ENCODE measurements at regions not wholly inside any gene's neighbourhood (a gene's known extent, or its start where the extent isn't known, plus 50 kb on each side); places are given as distances from the start of the nearest gene placed in this dataset.
"Not testable (repeated sequence)": the region's sequence is repeated elsewhere in the genome, so short reads cannot be mapped to it uniquely, and the experiment has no call there.

- ATAC-seq, result no peak
- DNase-seq, result no peak
- Histone ChIP-seq H3K9me3 (no peaks in the 10 kb centered on the region), H3K27me3 (no peaks in the 10 kb centered on the region), H3K4me3 (no peak overlapping the region), H3K27ac (no peak overlapping the region), H3K36me3 (no peaks in the 10 kb centered on the region), H3K4me1 (no peaks in the 10 kb centered on the region)
- 68 to 79% methylated on average over 2 of the region's 2 CpGs for WGBS, 2 donors
- FAIRE-seq, result no peak
- TF ChIP-seq, protein P1, sequence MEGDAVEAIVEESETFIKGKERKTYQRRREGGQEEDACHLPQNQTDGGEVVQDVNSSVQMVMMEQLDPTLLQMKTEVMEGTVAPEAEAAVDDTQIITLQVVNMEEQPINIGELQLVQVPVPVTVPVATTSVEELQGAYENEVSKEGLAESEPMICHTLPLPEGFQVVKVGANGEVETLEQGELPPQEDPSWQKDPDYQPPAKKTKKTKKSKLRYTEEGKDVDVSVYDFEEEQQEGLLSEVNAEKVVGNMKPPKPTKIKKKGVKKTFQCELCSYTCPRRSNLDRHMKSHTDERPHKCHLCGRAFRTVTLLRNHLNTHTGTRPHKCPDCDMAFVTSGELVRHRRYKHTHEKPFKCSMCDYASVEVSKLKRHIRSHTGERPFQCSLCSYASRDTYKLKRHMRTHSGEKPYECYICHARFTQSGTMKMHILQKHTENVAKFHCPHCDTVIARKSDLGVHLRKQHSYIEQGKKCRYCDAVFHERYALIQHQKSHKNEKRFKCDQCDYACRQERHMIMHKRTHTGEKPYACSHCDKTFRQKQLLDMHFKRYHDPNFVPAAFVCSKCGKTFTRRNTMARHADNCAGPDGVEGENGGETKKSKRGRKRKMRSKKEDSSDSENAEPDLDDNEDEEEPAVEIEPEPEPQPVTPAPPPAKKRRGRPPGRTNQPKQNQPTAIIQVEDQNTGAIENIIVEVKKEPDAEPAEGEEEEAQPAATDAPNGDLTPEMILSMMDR (IDR thresholded peaks at IDR 0.05), result no peak
- intact Hi-C loops (cut with DNase I), result no loop called here
Observed at GRCh38 chr15:81825136-81825535, 220.7 kb downstream of the MEX3B start.

DNA sequence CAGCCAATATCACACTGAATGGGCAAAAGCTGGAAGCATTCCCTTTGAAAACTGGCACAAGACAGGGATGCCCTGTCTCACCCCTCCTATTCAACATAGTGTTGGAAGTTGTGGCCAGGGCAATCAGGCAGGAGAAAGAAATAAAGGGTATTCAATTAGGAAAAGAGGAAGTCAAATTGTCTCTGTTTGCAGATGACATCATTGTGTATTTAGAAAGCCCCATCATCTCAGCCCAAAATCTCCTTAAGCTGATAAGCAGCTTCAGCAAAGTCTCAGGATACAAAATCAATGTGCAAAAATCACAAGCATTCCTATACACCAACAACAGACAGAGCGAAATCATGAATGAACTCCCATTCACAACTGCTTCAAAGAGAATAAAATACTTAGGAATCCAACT, 223.2 kb downstream of the MEX3B start:
- H3K9me3 ChIP-seq; DNase-seq; H3K4me3 ChIP-seq; H3K27me3 ChIP-seq; H3K27ac ChIP-seq; ATAC-seq; H3K4me1 ChIP-seq; intact Hi-C loops (cut with DNase I); FAIRE-seq; H3K36me3 ChIP-seq: not testable (repeated sequence)
- 82 to 86% methylated on average over 1 of the region's 1 CpG for WGBS, 2 donors

GRCh38 chr15:81819924-81820635, 225.7 kb downstream of the MEX3B start:
- 51 to 65% methylated on average over 5 of the region's 5 CpGs for WGBS, 2 donors
- H3K27ac ChIP-seq, result no peak overlapping the region
- H3K27me3 ChIP-seq, result no peaks in the 10 kb centered on the region
- no peaks in the 10 kb centered on the region for H3K4me1 ChIP-seq
- H3K9me3 ChIP-seq, result no peaks in the 10 kb centered on the region
- ATAC-seq (no peak), FAIRE-seq (no peak), DNase-seq (no peak)
- no peak overlapping the region for H3K4me3 ChIP-seq
- TF ChIP-seq, protein P1 (IDR thresholded peaks at IDR 0.05), result no peak
- H3K36me3 ChIP-seq, result no peaks in the 10 kb centered on the region
- intact Hi-C loops (cut with DNase I), result no loop called here

DNA sequence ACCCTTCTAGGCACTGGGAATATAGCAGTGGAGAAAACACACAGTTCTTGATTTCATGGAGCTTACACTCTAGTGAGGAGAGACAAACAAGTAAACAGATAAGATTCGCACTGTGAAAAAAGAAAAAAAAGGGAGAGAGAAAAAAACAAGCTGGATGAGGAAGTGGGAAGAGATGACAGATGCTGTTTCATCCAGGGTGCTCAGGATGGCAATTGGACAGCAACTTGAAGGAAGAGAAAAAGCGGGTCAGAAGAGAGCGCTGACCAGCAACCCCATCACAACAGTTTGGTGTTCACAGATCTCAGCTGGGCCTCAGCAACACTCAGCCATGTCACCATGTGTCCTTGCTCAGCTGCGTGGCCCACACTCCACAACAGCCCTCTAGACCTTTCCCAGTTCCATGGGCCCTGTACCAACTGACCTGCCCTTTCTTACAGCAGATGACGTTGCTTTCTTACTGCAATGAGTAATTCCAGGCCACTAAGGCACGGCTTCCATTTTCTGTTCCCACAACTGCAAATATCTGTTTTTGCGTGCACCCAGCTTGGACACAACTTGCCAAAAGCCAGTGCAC, 230.8 kb downstream of the MEX3B start:
- DNase-seq, result no peak
- H3K9me3 ChIP-seq, result no peaks in the 10 kb centered on the region
- TF ChIP-seq, protein P1 (IDR thresholded peaks at IDR 0.05), result no peak
- no peak for FAIRE-seq
- H3K4me3 ChIP-seq, result no peak overlapping the region
- no peaks in the 10 kb centered on the region for H3K27me3 ChIP-seq
- intact Hi-C loops (cut with DNase I), result no loop called here
- H3K4me1 ChIP-seq, result no peaks in the 10 kb centered on the region
- H3K36me3 ChIP-seq, result no peaks in the 10 kb centered on the region
- H3K27ac ChIP-seq, result no peak overlapping the region
- ATAC-seq, result no peak
- WGBS, 2 donors, result 86 to 89% methylated on average over 7 of the region's 7 CpGs

DNA sequence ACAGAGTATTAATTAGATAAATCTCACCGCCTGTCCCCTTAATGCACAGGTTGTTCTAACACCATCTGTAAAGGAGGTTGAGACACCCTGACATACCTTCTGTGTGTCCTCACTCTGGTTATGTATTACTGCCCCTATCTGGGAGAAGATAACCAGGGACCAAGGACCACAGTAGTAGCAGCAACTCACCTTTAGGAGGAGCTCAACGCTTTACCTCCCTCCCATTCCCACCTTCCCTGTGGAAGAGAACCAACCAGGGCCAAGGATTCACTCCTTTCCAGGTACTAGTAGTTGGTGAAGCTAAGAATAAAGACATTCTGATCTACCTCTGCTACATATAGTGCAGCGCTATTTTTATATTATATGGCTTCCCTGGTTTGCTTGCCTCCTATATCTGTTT, 232.6 kb downstream of the MEX3B start:
- Histone ChIP-seq H3K9me3 (no peaks in the 10 kb centered on the region), H3K27me3 (no peaks in the 10 kb centered on the region), H3K4me3 (no peak overlapping the region), H3K4me1 (no peaks in the 10 kb centered on the region), H3K36me3 (no peaks in the 10 kb centered on the region), H3K27ac (no peak overlapping the region)
- WGBS, 2 donors, result 47 to 59% methylated on average over 3 of the region's 3 CpGs
- no peak for FAIRE-seq
- ATAC-seq, result peak in 3 of 4 donors; percentile 29 to 47 (median 44)
- intact Hi-C loops (cut with DNase I), result no loop called here
- TF ChIP-seq, protein P1 (IDR thresholded peaks at IDR 0.05), result no peak
- no peak for DNase-seq
